Right renal pelvis (tissue), 4 donors: ENCODE measurements at regions not wholly inside any gene's neighbourhood (a gene's known extent, or its start where the extent isn't known, plus 50 kb on each side); places are given as distances from the start of the nearest gene placed in this dataset.

Source experiments
- DNase-seq, 4 donors: peaks; one replicate each; pipeline ENCODE4 v3.0.0-alpha.2; 2013; ENCODE audit warnings: low read depth in 4 of 4, low spot score in 3 of 4, missing footprints in 1 of 4

- DNase-seq, result no peak
Observed at GRCh38 chr9:100933656-100934055, 94.9 kb upstream of the PLPPR1 start.

DNA sequence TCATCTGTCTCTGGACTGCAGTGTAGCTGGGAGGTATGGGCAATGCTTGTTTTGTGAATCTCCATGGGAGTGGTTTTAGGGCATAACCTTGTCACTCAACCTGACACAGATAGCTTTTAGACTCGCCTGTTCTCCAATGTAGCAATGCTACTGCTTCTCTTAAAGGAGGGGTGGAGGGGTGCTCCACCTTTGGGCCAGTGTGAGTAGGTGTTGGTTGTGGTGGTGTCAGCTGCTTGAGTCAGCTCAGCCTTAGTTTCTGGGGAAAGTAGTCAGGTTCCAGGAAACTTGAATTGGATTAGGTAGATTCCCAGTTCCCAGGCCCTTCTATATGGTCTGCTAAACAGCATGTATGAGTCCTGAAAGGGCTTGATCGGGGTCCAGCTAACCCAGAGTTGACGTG lies 91.1 kb upstream of the PLPPR1 start:
- no peak for DNase-seq

DNA sequence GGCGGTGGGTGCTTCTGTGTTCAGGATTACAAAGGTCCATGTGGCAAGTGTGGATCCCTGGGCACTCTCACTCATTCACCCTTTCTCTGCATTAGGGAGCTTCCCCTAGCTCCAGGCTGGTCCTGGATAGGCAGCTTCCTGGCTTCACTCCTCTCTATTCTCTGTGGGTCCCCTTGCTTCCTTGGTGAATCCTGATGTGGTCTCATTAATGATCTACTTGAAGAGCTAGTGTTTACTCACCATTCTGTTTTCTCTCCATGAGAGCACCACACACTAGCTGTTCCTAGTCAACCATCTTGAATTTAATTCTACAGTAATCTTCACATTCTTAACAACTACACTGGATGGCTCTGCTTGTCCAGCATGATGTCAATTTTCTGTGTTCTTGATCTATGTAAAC lies 90.0 kb upstream of the PLPPR1 start:
- DNase-seq, result no peak

DNA sequence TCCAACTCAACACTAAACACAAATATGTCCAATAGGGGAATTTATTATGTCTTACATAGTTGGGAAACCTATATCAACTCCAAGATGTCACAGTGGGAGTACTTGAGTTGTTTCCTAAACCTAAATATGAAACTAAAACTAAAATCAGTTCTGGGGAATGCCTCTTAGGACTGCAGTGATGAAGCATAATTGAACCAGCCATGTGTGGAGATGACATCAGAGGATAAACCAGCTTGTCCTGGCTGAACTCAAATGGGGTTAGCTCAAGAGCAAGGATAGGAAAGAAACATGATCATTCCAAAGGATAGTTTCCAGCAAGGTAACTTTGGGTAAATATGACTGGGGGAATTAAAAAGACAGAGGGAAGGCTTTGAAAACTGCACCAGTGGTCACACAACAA lies 88.9 kb upstream of the PLPPR1 start:
- no peak for DNase-seq

- no peak for DNase-seq
Observed at GRCh38 chr9:100959226-100959625, 69.3 kb upstream of the PLPPR1 start.
